ENCODE measurements at regions not wholly inside any gene's neighbourhood (a gene's known extent, or its start where the extent isn't known, plus 50 kb on each side); places are given as distances from the start of the nearest gene placed in this dataset.

DNA sequence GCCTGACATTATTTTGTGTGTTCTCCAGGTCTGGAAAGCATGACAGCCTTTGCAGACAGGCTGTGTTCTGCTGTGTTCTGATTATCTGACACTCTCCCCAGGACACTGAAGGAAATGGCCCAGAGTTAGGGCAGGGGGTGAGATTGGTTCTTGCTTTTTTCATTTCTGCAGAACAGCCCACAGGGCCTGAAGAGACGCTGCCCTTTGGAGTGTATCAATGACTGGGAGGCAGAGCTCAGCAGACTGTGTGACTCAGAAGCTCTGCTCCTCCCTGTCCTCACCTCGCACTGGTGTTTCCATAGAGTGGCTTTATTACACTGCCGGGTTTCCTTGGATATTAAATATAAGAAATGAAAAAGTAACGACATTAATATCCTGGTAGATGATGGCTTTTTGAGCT, 523.6 kb downstream of the NTRK3 start:
- TF ChIP-seq, protein P1, sequence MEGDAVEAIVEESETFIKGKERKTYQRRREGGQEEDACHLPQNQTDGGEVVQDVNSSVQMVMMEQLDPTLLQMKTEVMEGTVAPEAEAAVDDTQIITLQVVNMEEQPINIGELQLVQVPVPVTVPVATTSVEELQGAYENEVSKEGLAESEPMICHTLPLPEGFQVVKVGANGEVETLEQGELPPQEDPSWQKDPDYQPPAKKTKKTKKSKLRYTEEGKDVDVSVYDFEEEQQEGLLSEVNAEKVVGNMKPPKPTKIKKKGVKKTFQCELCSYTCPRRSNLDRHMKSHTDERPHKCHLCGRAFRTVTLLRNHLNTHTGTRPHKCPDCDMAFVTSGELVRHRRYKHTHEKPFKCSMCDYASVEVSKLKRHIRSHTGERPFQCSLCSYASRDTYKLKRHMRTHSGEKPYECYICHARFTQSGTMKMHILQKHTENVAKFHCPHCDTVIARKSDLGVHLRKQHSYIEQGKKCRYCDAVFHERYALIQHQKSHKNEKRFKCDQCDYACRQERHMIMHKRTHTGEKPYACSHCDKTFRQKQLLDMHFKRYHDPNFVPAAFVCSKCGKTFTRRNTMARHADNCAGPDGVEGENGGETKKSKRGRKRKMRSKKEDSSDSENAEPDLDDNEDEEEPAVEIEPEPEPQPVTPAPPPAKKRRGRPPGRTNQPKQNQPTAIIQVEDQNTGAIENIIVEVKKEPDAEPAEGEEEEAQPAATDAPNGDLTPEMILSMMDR (IDR thresholded peaks at IDR 0.05; ENCODE audit: low read depth, low read length) = no peak
- no peak for TF ChIP-seq EZH2phosphoT487 (IDR thresholded peaks at IDR 0.05; ENCODE audit: low read depth)
